GM13977 (cell line): ENCODE measurements at regions not wholly inside any gene's neighbourhood (a gene's known extent, or its start where the extent isn't known, plus 50 kb on each side); places are given as distances from the start of the nearest gene placed in this dataset.

Experiments used
- DNase-seq: peaks from one replicate; pipeline ENCODE4 v3.0.0; 2012; ENCODE audit warnings: low spot score
- in situ Hi-C: fragments of 300-500 bp; cut with MboI; formaldehyde crosslinking; loops from one replicate; pipeline ENCODE4 v1.12.0; 2022; ENCODE audit warnings: low sequenced_read_pairs, low pct_unique_long_range_greater_than_20kb, mixed read lengths, inconsistent platforms; ENCODE audit not compliant: unreplicated experiment
- TF ChIP-seq, protein P1 (sequence below): IDR thresholded peaks from 2 replicates; pipeline ENCODE4 v1.5.1; 2012; ENCODE audit warnings: mild to moderate bottlenecking, control low read depth; ENCODE audit not compliant: insufficient read depth; ENCODE audit errors: extremely low read depth, missing control alignments

- DNase-seq = no peak
- TF ChIP-seq, protein P1, sequence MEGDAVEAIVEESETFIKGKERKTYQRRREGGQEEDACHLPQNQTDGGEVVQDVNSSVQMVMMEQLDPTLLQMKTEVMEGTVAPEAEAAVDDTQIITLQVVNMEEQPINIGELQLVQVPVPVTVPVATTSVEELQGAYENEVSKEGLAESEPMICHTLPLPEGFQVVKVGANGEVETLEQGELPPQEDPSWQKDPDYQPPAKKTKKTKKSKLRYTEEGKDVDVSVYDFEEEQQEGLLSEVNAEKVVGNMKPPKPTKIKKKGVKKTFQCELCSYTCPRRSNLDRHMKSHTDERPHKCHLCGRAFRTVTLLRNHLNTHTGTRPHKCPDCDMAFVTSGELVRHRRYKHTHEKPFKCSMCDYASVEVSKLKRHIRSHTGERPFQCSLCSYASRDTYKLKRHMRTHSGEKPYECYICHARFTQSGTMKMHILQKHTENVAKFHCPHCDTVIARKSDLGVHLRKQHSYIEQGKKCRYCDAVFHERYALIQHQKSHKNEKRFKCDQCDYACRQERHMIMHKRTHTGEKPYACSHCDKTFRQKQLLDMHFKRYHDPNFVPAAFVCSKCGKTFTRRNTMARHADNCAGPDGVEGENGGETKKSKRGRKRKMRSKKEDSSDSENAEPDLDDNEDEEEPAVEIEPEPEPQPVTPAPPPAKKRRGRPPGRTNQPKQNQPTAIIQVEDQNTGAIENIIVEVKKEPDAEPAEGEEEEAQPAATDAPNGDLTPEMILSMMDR = no peak
These were observed 572.0 kb downstream of the PTPRU start for GRCh38 chr1:29808141-29808995.

GRCh38 chr1:29807689-29808088, 571.4 kb downstream of the PTPRU start:
- no peak for DNase-seq
- TF ChIP-seq, protein P1 = no peak
- in situ Hi-C loops = no loop called here

More at GRCh38 chr1:29808141-29808995, 572.0 kb downstream of the PTPRU start:
- in situ Hi-C loops = no loop called here

GRCh38 chr1:29806646-29807319, 570.5 kb downstream of the PTPRU start:
- in situ Hi-C loops = no loop called here
- no peak for DNase-seq
- TF ChIP-seq, protein P1 = no peak

- TF ChIP-seq, protein P1 = no peak
- in situ Hi-C loops = no loop called here
- no peak for DNase-seq
These were observed 569.5 kb downstream of the PTPRU start for GRCh38 chr1:29805896-29806160.

DNA sequence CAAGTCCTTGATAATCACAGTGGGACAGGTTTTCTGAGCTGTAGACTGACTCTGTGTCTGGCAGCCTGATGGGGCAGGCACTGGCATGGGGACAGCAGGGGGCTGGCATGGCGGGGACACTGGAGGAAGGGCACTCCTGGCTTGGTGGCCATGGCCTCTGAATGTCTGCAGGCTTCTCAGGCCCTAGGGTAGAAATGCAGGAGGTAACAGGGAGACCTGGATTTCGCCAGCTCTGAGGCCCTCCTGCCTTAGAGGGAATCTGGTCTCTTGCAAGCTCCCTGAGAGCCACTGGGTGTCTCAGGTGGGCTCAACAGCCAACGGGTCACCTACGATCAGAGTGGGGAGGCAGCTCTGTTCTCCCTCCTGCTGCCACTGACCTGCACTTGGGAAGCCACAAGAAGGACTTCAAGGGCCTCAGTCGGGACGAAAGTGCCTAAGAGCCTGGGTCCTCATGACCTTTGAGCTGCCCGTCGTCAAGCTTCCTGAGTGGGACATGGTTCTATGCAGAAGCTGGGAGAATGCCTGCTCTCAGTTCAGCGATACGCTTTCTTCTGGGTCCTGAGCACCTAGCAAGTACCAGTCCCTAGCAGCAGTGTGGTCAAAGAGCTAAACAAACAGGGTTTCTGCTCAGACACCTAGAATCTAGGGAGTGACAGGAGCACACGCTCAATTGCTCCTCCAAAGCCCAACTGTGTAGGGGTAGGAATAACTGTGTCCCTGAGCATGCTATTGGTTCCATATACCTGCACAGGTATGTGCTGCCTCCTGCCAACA, 569.0 kb downstream of the PTPRU start:
- TF ChIP-seq, protein P1 = no peak
- in situ Hi-C loops = no loop called here
- DNase-seq = no peak

GRCh38 chr1:29804181-29804899, 568.0 kb downstream of the PTPRU start:
- in situ Hi-C loops = no loop called here
- TF ChIP-seq, protein P1 = no peak
- no peak for DNase-seq
